GM18505 (cell line): ENCODE measurements at regions not wholly inside any gene's neighbourhood (a gene's known extent, or its start where the extent isn't known, plus 50 kb on each side); places are given as distances from the start of the nearest gene placed in this dataset.
"Not testable (repeated sequence)": the region's sequence is repeated elsewhere in the genome, so short reads cannot be mapped to it uniquely, and the experiment has no call there.

Experiments used
- ATAC-seq: cut with Tn5 transposase; IDR thresholded peaks from one replicate; pipeline ENCODE4 v1.9.1; 2021; ENCODE audit not compliant: unreplicated experiment
- POLR2A ChIP-seq: IDR thresholded peaks from 4 replicates; pipeline ENCODE4 v1.6.1; 2011; ENCODE audit warnings: borderline replicate concordance; ENCODE audit not compliant: insufficient read depth, insufficient read length; ENCODE audit errors: extremely low read depth

- no peak for ATAC-seq
- no peak for TF ChIP-seq POLR2A
Measured at GRCh38 chr3:71956716-71957115, 171.8 kb upstream of the PROK2 start.

GRCh38 chr3:71956069-71956340, 171.1 kb upstream of the PROK2 start:
- TF ChIP-seq POLR2A = no peak
- no peak for ATAC-seq

GRCh38 chr3:71955240-71956068, 170.5 kb upstream of the PROK2 start:
- TF ChIP-seq POLR2A = no peak
- ATAC-seq = no peak

- no peak for TF ChIP-seq POLR2A
- ATAC-seq = no peak
Measured at GRCh38 chr3:71951842-71952241, 166.9 kb upstream of the PROK2 start.

GRCh38 chr3:71951361-71951760, 166.4 kb upstream of the PROK2 start:
- ATAC-seq = no peak
- no peak for TF ChIP-seq POLR2A

- no peak for TF ChIP-seq POLR2A
- no peak for ATAC-seq
Measured at GRCh38 chr3:71949442-71949841, 164.5 kb upstream of the PROK2 start.

- no peak for ATAC-seq
- no peak for TF ChIP-seq POLR2A
Measured at GRCh38 chr3:71944482-71945065, 159.6 kb upstream of the PROK2 start.

- no peak for ATAC-seq
- no peak for TF ChIP-seq POLR2A
Measured at GRCh38 chr3:71942432-71943187, 157.7 kb upstream of the PROK2 start.

GRCh38 chr3:71940486-71940885, 155.5 kb upstream of the PROK2 start:
- TF ChIP-seq POLR2A = no peak
- ATAC-seq = no peak

GRCh38 chr3:71938081-71938480, 153.1 kb upstream of the PROK2 start:
- ATAC-seq = not testable (repeated sequence)

- TF ChIP-seq POLR2A = no peak
Measured at GRCh38 chr3:71936681-71937080, 151.7 kb upstream of the PROK2 start.

GRCh38 chr3:71934520-71935270, 149.7 kb upstream of the PROK2 start:
- no peak for ATAC-seq
- TF ChIP-seq POLR2A = no peak

More at GRCh38 chr3:71936681-71937080, 151.7 kb upstream of the PROK2 start:
- ATAC-seq = no peak

GRCh38 chr3:71931922-71932321, 147.0 kb upstream of the PROK2 start:
- no peak for ATAC-seq
- TF ChIP-seq POLR2A = no peak
